ENCODE measurements at regions not wholly inside any gene's neighbourhood (a gene's known extent, or its start where the extent isn't known, plus 50 kb on each side); places are given as distances from the start of the nearest gene placed in this dataset.

- TF ChIP-seq, protein P1, sequence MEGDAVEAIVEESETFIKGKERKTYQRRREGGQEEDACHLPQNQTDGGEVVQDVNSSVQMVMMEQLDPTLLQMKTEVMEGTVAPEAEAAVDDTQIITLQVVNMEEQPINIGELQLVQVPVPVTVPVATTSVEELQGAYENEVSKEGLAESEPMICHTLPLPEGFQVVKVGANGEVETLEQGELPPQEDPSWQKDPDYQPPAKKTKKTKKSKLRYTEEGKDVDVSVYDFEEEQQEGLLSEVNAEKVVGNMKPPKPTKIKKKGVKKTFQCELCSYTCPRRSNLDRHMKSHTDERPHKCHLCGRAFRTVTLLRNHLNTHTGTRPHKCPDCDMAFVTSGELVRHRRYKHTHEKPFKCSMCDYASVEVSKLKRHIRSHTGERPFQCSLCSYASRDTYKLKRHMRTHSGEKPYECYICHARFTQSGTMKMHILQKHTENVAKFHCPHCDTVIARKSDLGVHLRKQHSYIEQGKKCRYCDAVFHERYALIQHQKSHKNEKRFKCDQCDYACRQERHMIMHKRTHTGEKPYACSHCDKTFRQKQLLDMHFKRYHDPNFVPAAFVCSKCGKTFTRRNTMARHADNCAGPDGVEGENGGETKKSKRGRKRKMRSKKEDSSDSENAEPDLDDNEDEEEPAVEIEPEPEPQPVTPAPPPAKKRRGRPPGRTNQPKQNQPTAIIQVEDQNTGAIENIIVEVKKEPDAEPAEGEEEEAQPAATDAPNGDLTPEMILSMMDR (IDR thresholded peaks at IDR 0.05), result no peak
- TF ChIP-seq POLR2A (IDR thresholded peaks at IDR 0.05; ENCODE audit: low read depth) (no peak), POLR2AphosphoS5 (IDR thresholded peaks at IDR 0.05) (no peak), EP300 (IDR thresholded peaks at IDR 0.05) (no peak)
Measured at GRCh38 chr13:73598020-73598712, 536.0 kb downstream of the KLF12 start.

Measured in esophagus muscularis mucosa (tissue), 4 donors.